ENCODE measurements at regions not wholly inside any gene's neighbourhood (a gene's known extent, or its start where the extent isn't known, plus 50 kb on each side); places are given as distances from the start of the nearest gene placed in this dataset.
A peak's percentile ranks its signal among the peaks of the same experiment; 100 is the strongest.

DNA sequence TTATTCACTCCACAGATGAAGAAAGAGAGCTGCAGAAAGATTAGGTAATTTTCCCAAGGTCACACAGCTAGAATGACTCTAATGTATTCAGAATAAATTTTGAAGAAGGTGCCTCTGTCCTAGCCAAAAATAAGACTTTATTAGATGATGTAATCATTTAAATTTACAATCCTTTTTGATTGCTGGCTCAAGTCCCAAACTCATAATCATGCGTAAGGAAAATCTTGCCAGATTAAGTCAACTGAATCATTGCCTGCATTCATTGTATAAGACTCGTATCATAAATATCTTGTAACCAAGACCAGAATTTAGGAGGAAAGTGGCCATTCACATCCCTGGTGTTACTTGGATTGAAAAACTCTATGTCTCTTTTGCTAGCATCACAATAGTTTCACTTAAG is 53.1 kb upstream of the STK39 start:
- Mint-ChIP-seq H3K9me3 (peaks cover 0 to 4% (median 2%) of the 10 kb centered on the region in 6 donors), H3K27me3 (ENCODE audit: low read depth in 3 of 3) (peaks cover 1 to 4% (median 2%) of the 10 kb centered on the region in 3 donors), H3K27ac (no peak overlapping the region), H3K4me3 (no peak overlapping the region), H3K4me1 (no peaks in the 10 kb centered on the region), H3K36me3 (no peaks in the 10 kb centered on the region)
- DNase-seq, result no peak

GRCh38 chr2:168304024-168304681 is 56.8 kb upstream of the STK39 start:
- H3K27me3 Mint-ChIP-seq (ENCODE audit: low read depth in 3 of 3), result peaks cover 1 to 5% (median 2%) of the 10 kb centered on the region in 3 donors
- H3K4me1 Mint-ChIP-seq, result no peaks in the 10 kb centered on the region
- H3K9me3 Mint-ChIP-seq, result peaks cover 12 to 33% (median 16%) of the 10 kb centered on the region in 6 donors
- H3K36me3 Mint-ChIP-seq, result peaks cover 8 to 20% (median 9%) of the 10 kb centered on the region in 3 donors
- H3K4me3 Mint-ChIP-seq, result no peak overlapping the region
- no peak overlapping the region for H3K27ac Mint-ChIP-seq
- DNase-seq, result no peak

GRCh38 chr2:168307379-168307778 is 60.0 kb upstream of the STK39 start:
- peaks cover 2 to 6% (median 3%) of the 10 kb centered on the region in 3 donors for H3K27me3 Mint-ChIP-seq (ENCODE audit: low read depth in 3 of 3)
- no peaks in the 10 kb centered on the region for H3K4me1 Mint-ChIP-seq
- H3K9me3 Mint-ChIP-seq, result peaks cover 12 to 33% (median 16%) of the 10 kb centered on the region in 6 donors
- peaks cover 8 to 22% (median 9%) of the 10 kb centered on the region in 3 donors for H3K36me3 Mint-ChIP-seq
- H3K4me3 Mint-ChIP-seq, result no peak overlapping the region
- H3K27ac Mint-ChIP-seq, result no peak overlapping the region
- DNase-seq, result no peak

GRCh38 chr2:168310580-168310979 is 63.2 kb upstream of the STK39 start:
- Mint-ChIP-seq H3K36me3 (peaks cover 8 to 22% (median 9%) of the 10 kb centered on the region in 3 donors), H3K27ac (no peak overlapping the region), H3K4me3 (no peak overlapping the region), H3K4me1 (peaks cover 0 to 3% of the 10 kb centered on the region in 2 donors), H3K9me3 (peaks cover 11 to 30% (median 13%) of the 10 kb centered on the region in 6 donors), H3K27me3 (ENCODE audit: low read depth in 3 of 3) (peaks cover 0 to 4% (median 2%) of the 10 kb centered on the region in 3 donors)
- no peak for DNase-seq

GRCh38 chr2:168311261-168311910 is 64.0 kb upstream of the STK39 start:
- Mint-ChIP-seq H3K4me1 (peaks cover 3 to 8% of the 10 kb centered on the region in 2 donors), H3K9me3 (peaks cover 8 to 22% (median 11%) of the 10 kb centered on the region in 6 donors), H3K27me3 (ENCODE audit: low read depth in 3 of 3) (peaks cover 0 to 3% (median 2%) of the 10 kb centered on the region in 3 donors), H3K4me3 (no peak overlapping the region), H3K36me3 (peaks cover 5 to 15% (median 7%) of the 10 kb centered on the region in 3 donors), H3K27ac (no peak overlapping the region)
- DNase-seq, result no peak

DNA sequence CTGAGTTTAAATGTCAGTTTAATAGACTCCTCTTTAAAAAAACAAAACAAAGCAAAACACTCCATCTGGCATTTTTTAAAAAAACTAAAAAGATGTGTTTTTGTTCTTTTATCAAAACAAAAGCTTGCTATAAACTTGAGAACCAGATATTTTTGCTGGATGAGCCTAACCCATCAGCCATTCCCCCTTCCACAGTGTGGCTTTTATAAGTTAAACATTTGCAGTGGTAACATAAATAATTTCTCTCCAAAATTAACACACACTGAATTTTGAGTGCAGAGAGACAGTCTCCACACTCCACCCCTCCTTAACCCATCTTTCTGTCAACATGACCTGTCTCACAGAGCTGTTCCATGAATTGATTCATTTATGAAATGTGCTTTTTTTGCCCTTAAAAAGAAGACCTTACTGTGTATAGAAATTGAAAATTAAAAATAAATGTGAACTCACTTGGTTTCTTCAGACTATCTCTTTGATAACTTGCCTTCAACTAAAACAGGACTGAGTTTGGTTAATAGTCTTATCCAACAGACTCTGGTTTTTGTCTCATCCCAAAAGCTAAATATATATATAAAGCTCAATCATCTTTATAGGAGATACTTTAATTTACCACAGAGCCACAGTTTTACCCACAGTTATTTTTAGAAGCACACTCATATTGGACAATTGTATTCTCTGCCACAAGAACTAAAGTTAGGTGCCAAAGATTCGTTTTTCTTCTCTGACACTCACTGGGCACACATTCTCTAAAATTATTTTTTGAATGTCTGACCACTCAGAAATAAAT is 64.8 kb upstream of the STK39 start:
- no peak for DNase-seq
- Mint-ChIP-seq H3K4me3 (no peak overlapping the region), H3K36me3 (peaks cover 0 to 10% (median 3%) of the 10 kb centered on the region in 3 donors), H3K27ac (no peak overlapping the region), H3K9me3 (peaks cover 4 to 14% (median 8%) of the 10 kb centered on the region in 6 donors), H3K4me1 (peaks cover 3 to 8% of the 10 kb centered on the region in 2 donors), H3K27me3 (ENCODE audit: low read depth in 3 of 3) (peaks cover 0 to 2% (median 2%) of the 10 kb centered on the region in 3 donors)

- Mint-ChIP-seq H3K9me3 (no peaks in the 10 kb centered on the region), H3K36me3 (peaks cover 0 to under 1% (median 0%) of the 10 kb centered on the region in 3 donors), H3K27me3 (ENCODE audit: low read depth in 3 of 3) (peaks cover 0 to 2% (median 2%) of the 10 kb centered on the region in 3 donors), H3K27ac (no peak overlapping the region), H3K4me3 (no peak overlapping the region), H3K4me1 (peaks cover 3 to 8% of the 10 kb centered on the region in 2 donors)
- no peak for DNase-seq
These were observed 66.8 kb upstream of the STK39 start for GRCh38 chr2:168314236-168314635.

- Mint-ChIP-seq H3K4me1 (peaks cover 3 to 8% of the 10 kb centered on the region in 2 donors), H3K36me3 (no peaks in the 10 kb centered on the region), H3K4me3 (no peak overlapping the region), H3K27me3 (ENCODE audit: low read depth in 3 of 3) (peaks cover 0 to 2% (median 2%) of the 10 kb centered on the region in 3 donors), H3K9me3 (no peaks in the 10 kb centered on the region), H3K27ac (peak overlapping the region in 1 of 6 donors; percentile 23)
- DNase-seq, result no peak
These were observed 68.1 kb upstream of the STK39 start for GRCh38 chr2:168315331-168316072.

DNA sequence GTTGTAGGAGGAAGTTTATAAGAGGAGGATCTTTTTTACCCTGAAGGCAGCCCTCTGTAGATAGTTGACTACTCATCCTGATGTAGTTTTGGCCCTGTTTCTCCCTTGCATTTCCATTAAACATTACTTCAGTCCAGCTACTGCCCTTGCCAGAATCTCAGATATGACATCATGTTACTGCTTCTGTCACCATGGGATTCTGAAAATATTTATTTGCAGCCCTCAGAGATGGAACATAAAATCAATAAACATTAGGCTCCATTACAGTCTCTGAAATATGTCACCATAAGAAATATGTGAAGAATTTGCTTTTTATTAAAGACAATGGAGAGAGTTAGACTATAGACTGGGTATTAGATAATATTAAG is 68.7 kb upstream of the STK39 start:
- Mint-ChIP-seq H3K27ac (no peak overlapping the region), H3K9me3 (no peaks in the 10 kb centered on the region), H3K27me3 (ENCODE audit: low read depth in 3 of 3) (peaks cover 0 to 2% (median 2%) of the 10 kb centered on the region in 3 donors), H3K4me1 (peaks cover 3 to 8% of the 10 kb centered on the region in 2 donors), H3K36me3 (no peaks in the 10 kb centered on the region), H3K4me3 (no peak overlapping the region)
- no peak for DNase-seq

DNA sequence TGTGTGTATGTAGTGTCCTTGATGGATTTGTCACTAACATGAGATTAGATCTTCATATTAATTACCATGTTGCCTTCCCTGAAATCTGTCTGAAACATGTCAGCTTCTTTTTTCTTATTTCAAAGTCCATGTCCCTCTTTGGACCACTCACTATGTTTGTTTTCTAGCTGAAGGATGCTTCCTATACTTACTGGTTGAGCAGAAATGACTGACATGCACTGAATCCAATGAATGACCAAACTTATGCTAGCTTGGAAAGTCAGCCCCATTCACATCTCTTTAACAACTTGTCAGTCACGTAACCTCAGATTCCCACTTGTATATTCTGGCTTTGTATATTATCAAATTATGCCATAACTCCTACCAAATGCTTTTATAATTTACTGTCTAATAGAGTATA is 69.9 kb upstream of the STK39 start:
- Mint-ChIP-seq H3K27me3 (ENCODE audit: low read depth in 3 of 3) (peaks cover 0 to 1% (median under 1%) of the 10 kb centered on the region in 3 donors), H3K9me3 (no peaks in the 10 kb centered on the region), H3K4me1 (peaks cover 3 to 8% of the 10 kb centered on the region in 2 donors), H3K4me3 (no peak overlapping the region), H3K36me3 (no peaks in the 10 kb centered on the region), H3K27ac (no peak overlapping the region)
- no peak for DNase-seq

DNA sequence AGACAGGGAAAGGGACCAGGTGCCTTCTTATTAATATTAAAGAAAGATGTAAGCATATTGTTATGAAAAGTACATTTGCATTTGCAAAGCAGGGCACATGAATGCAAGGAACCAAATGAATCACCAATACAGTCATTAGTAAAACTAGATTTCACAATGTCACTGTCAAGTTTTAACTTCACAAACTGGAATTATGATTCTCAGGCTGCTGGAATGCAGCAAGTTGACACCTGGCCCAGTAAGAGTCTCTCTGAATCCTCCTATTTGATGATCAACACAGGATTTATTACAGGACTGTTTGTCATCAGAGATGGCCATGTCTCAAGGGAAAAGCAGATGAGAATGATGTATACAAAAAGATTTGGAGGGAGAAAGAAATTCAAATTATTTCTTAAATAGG is 72.9 kb upstream of the STK39 start:
- no peak for DNase-seq
- Mint-ChIP-seq H3K4me1 (peaks cover 3 to 8% of the 10 kb centered on the region in 2 donors), H3K27me3 (ENCODE audit: low read depth in 3 of 3) (peaks cover 0 to 14% (median 0%) of the 10 kb centered on the region in 3 donors), H3K27ac (no peak overlapping the region), H3K36me3 (no peaks in the 10 kb centered on the region), H3K9me3 (no peaks in the 10 kb centered on the region), H3K4me3 (no peak overlapping the region)

- Mint-ChIP-seq H3K4me1 (no peaks in the 10 kb centered on the region), H3K27ac (no peak overlapping the region), H3K4me3 (no peak overlapping the region), H3K36me3 (no peaks in the 10 kb centered on the region), H3K27me3 (ENCODE audit: low read depth in 3 of 3) (peaks cover 0 to 14% (median 2%) of the 10 kb centered on the region in 3 donors), H3K9me3 (peaks cover 0 to 1% (median 0%) of the 10 kb centered on the region in 6 donors)
- no peak for DNase-seq
These were observed 75.1 kb upstream of the STK39 start for GRCh38 chr2:168322325-168323007.

DNA sequence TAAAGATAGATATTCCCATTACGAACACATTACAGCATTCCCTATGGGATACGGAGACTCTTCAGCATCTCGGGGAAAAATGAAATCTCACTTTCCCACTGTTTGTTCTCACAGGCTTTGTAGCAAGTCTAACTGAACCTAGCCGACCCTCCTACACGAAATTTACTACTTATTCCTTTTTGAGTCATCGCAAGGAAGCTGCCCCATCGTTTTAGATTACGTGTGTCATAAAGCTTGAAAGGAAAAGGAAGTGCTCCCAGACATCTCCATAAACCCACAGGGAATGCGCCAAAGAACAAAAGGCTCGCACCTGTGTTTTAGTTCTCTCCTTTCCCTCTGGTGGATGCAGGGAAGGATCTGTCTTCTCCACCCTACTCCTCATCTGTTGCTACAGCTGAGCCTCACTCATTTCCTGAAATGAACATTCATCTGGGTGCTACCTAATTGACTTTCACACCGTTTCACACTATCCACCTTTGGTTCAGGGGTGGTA is 76.2 kb upstream of the STK39 start:
- peaks cover 0 to 1% (median 0%) of the 10 kb centered on the region in 6 donors for H3K9me3 Mint-ChIP-seq
- H3K4me1 Mint-ChIP-seq, result no peaks in the 10 kb centered on the region
- H3K4me3 Mint-ChIP-seq, result no peak overlapping the region
- H3K27ac Mint-ChIP-seq, result no peak overlapping the region
- peaks cover 2 to 14% (median 2%) of the 10 kb centered on the region in 3 donors for H3K27me3 Mint-ChIP-seq (ENCODE audit: low read depth in 3 of 3)
- no peaks in the 10 kb centered on the region for H3K36me3 Mint-ChIP-seq
- no peak for DNase-seq

Measured in immature natural killer cell (primary cell).